Thyroid gland (tissue), 4 donors: ENCODE measurements at regions not wholly inside any gene's neighbourhood (a gene's known extent, or its start where the extent isn't known, plus 50 kb on each side); places are given as distances from the start of the nearest gene placed in this dataset.

Source experiments
- CTCF ChIP-seq, 6 experiments: fragments of 200-600 bp in 3 of 6; fragments of 450-650 bp in 3 of 6; sonication (generic) in 3 of 6; IDR thresholded peaks; one replicate each; pipeline ENCODE4 v1.5.1; 2016 to 2019; ENCODE audit warnings: antibody characterized with exemption in 6 of 6, mild to moderate bottlenecking in 2 of 6, inconsistent platforms in 1 of 6, moderate library complexity in 1 of 6
- POLR2A ChIP-seq, 2 donors: fragments of 450-650 bp; IDR thresholded peaks; one replicate each; pipeline ENCODE4 v1.6.1; 2017; ENCODE audit warnings: antibody characterized with exemption in 2 of 2, mild to moderate bottlenecking in 2 of 2, moderate library complexity in 1 of 2

DNA sequence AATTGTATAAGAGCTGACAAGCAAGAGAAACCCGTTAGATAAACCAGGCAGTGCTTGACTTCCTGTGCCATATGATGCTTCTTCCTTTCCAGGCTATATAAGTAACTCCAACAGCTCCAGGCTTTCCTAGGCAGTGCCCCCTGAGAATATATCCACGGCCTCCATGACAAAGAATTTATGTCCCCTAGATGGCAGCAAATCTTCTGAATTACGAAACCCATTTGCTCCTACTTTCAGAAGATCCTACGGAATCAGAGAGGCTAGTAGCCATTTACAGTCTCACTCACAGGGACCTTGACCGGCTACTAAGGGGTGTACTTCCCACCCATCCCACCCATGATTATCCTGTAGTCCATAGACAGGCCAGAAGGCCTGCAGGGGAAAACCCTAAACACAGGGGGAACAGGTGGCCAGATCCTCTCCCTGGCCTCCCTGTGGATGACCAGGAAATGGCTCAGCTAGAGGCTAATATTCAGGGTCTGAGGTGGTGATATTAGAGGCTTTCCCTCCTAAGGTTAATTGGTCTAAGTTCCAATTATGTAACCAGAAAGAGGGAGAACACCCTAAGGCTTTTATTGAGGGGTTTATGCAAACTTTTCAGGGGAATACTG, 77.2 kb upstream of the DCD start:
- TF ChIP-seq CTCF (IDR thresholded peaks at IDR 0.05) (peak in 1 of 6 experiments; percentile 25), POLR2A (IDR thresholded peaks at IDR 0.05) (no peak)
